IPS-20b (cell line): ENCODE measurements at regions not wholly inside any gene's neighbourhood (a gene's known extent, or its start where the extent isn't known, plus 50 kb on each side); places are given as distances from the start of the nearest gene placed in this dataset.

ENCODE experiments used
- H3K27ac ChIP-seq: one replicate; pipeline ENCODE4 v1.5.1; 2013; ENCODE audit warnings: low read length
- H3K27me3 ChIP-seq: 2 replicates; pipeline ENCODE4 v1.6.1; 2013; ENCODE audit warnings: mild to moderate bottlenecking, low read length, inconsistent platforms; ENCODE audit not compliant: insufficient read depth
- H3K36me3 ChIP-seq: 2 replicates; pipeline ENCODE4 v1.6.1; 2013; ENCODE audit warnings: low read depth, mild to moderate bottlenecking, inconsistent platforms, low read length, moderate library complexity; ENCODE audit not compliant: insufficient read depth
- H3K4me1 ChIP-seq: 2 replicates; pipeline ENCODE4 v1.6.1; 2013; ENCODE audit warnings: mild to moderate bottlenecking, control low read depth, inconsistent platforms, low read length, moderate library complexity; ENCODE audit not compliant: insufficient read depth
- H3K4me3 ChIP-seq: 2 replicates; pipeline ENCODE4 v1.5.1; 2013; ENCODE audit warnings: mild to moderate bottlenecking, low read length, inconsistent platforms
- H3K9ac ChIP-seq: 2 replicates; pipeline ENCODE4 v1.6.1; 2013; ENCODE audit warnings: low read depth, mild to moderate bottlenecking, inconsistent platforms, low read length, moderate library complexity
- H3K9me3 ChIP-seq: 2 replicates; pipeline ENCODE4 v1.6.1; 2013; ENCODE audit warnings: mild to moderate bottlenecking, low read depth, low read length, inconsistent platforms; ENCODE audit not compliant: insufficient read depth

DNA sequence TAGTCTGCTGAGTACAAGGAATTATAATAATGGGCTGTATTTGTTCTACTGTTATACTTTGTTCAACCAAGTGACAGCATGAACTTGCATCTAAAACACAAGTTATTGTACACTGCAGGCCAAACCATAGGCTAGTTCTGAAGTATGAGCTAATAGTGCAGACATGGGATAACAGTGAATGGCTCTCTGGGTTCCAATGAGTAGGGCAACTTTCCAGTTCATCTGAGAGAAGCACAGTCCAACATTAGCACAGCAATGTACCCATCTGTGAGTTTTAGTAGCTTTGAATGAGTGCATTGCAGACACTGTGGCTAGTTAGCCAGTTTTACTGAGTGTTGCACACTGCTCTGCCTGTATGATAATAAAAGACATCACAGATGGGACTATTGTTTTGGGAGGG is 56.5 kb upstream of the FUT9 start:
- Histone ChIP-seq H3K27me3 (no peaks in the 10 kb centered on the region), H3K36me3 (no peaks in the 10 kb centered on the region), H3K9me3 (no peaks in the 10 kb centered on the region), H3K4me3 (no peak overlapping the region), H3K27ac (no peak overlapping the region), H3K4me1 (no peaks in the 10 kb centered on the region), H3K9ac (no peak overlapping the region)
